Vagina (tissue), 2 donors: ENCODE measurements at regions not wholly inside any gene's neighbourhood (a gene's known extent, or its start where the extent isn't known, plus 50 kb on each side); places are given as distances from the start of the nearest gene placed in this dataset.

Source experiments
- DNase-seq, 2 donors: peaks; one replicate each; pipeline ENCODE4 v3.0.0-alpha.2; 2017; ENCODE audit errors: extremely low spot score in 2 of 2
- H3K27ac ChIP-seq: fragments of 200-600 bp; sonication (generic); one replicate; pipeline ENCODE4 v1.5.1; 2019
- H3K27me3 ChIP-seq: fragments of 200-600 bp; sonication (generic); one replicate; pipeline ENCODE4 v1.5.1; 2019
- H3K36me3 ChIP-seq, 2 donors: fragments of 200-600 bp; sonication (generic); one replicate each; pipeline ENCODE4 v1.5.1; 2017 to 2019
- H3K4me1 ChIP-seq: fragments of 200-600 bp; sonication (generic); one replicate; pipeline ENCODE4 v1.5.1; 2019
- H3K4me3 ChIP-seq, 2 donors: fragments of 200-600 bp; sonication (generic); 1 replicate in 1 of 2; 2 replicates in 1 of 2; pipeline ENCODE4 v1.5.1; 2016 to 2019
- H3K9me3 ChIP-seq: fragments of 200-600 bp; sonication (generic); one replicate; pipeline ENCODE4 v1.5.1; 2019
- CTCF ChIP-seq, 3 experiments: fragments of 450-650 bp in 2 of 3; fragments of 200-600 bp in 1 of 3; sonication (generic) in 1 of 3; IDR thresholded peaks; one replicate each; pipeline ENCODE4 v1.5.1; 2017 to 2019; ENCODE audit warnings: antibody characterized with exemption in 3 of 3, mild to moderate bottlenecking in 2 of 3, moderate library complexity in 2 of 3
- POLR2A ChIP-seq, 2 donors: fragments of 450-650 bp; IDR thresholded peaks; one replicate each; pipeline ENCODE4 v1.6.1; 2017; ENCODE audit warnings: antibody characterized with exemption in 2 of 2, mild to moderate bottlenecking in 2 of 2, moderate library complexity in 2 of 2
- POLR2AphosphoS5 ChIP-seq, 2 donors: sonication (generic); formaldehyde crosslinking; IDR thresholded peaks; one replicate each; pipeline ENCODE4 v1.9.0; 2017; ENCODE audit warnings: antibody characterized with exemption in 2 of 2, mild to moderate bottlenecking in 2 of 2, low read depth in 1 of 2; ENCODE audit not compliant: insufficient read depth in 1 of 2
- intact Hi-C: fragments of 100-400 bp; cut with DNase I; formaldehyde crosslinking; loops from one replicate; pipeline ENCODE4 v1.15.1; 2023

GRCh38 chr13:78750735-78751134 lies 91.8 kb upstream of the OBI1 start:
- Histone ChIP-seq H3K4me1 (no peaks in the 10 kb centered on the region), H3K36me3 (no peaks in the 10 kb centered on the region), H3K9me3 (no peaks in the 10 kb centered on the region), H3K27me3 (no peaks in the 10 kb centered on the region), H3K27ac (no peak overlapping the region), H3K4me3 (no peak overlapping the region)
- intact Hi-C loops, result no loop called here
- TF ChIP-seq POLR2AphosphoS5 (IDR thresholded peaks at IDR 0.05; ENCODE audit: insufficient read depth in 1 of 2, low read depth in 1 of 2), result no peak
- no peak for TF ChIP-seq POLR2A (IDR thresholded peaks at IDR 0.05)
- no peak for TF ChIP-seq CTCF (IDR thresholded peaks at IDR 0.05)
- no peak for DNase-seq

- intact Hi-C loops, result no loop called here
- Histone ChIP-seq H3K9me3 (no peaks in the 10 kb centered on the region), H3K27ac (no peak overlapping the region), H3K36me3 (no peaks in the 10 kb centered on the region), H3K4me3 (no peak overlapping the region), H3K27me3 (no peaks in the 10 kb centered on the region), H3K4me1 (no peaks in the 10 kb centered on the region)
- DNase-seq, result no peak
- no peak for TF ChIP-seq POLR2AphosphoS5 (IDR thresholded peaks at IDR 0.05; ENCODE audit: insufficient read depth in 1 of 2, low read depth in 1 of 2)
- TF ChIP-seq POLR2A (IDR thresholded peaks at IDR 0.05), result no peak
- no peak for TF ChIP-seq CTCF (IDR thresholded peaks at IDR 0.05)
Measured at GRCh38 chr13:78743973-78744372, 85.0 kb upstream of the OBI1 start.

GRCh38 chr13:78742659-78743058 lies 83.7 kb upstream of the OBI1 start:
- no peaks in the 10 kb centered on the region for H3K27me3 ChIP-seq
- intact Hi-C loops, result no loop called here
- H3K4me1 ChIP-seq, result no peaks in the 10 kb centered on the region
- no peak overlapping the region for H3K27ac ChIP-seq
- H3K4me3 ChIP-seq, result no peak overlapping the region
- TF ChIP-seq POLR2A (IDR thresholded peaks at IDR 0.05), result no peak
- TF ChIP-seq CTCF (IDR thresholded peaks at IDR 0.05), result no peak
- TF ChIP-seq POLR2AphosphoS5 (IDR thresholded peaks at IDR 0.05; ENCODE audit: insufficient read depth in 1 of 2, low read depth in 1 of 2), result no peak
- H3K36me3 ChIP-seq, result no peaks in the 10 kb centered on the region
- H3K9me3 ChIP-seq, result no peaks in the 10 kb centered on the region
- no peak for DNase-seq

GRCh38 chr13:78736142-78736541 lies 77.2 kb upstream of the OBI1 start:
- Histone ChIP-seq H3K9me3 (no peaks in the 10 kb centered on the region), H3K4me3 (no peak overlapping the region)
- no peak for DNase-seq

More at GRCh38 chr13:78736142-78736541, 77.2 kb upstream of the OBI1 start:
- intact Hi-C loops, result no loop called here
- no peak overlapping the region for H3K27ac ChIP-seq
- TF ChIP-seq POLR2A (IDR thresholded peaks at IDR 0.05), result no peak
- TF ChIP-seq CTCF (IDR thresholded peaks at IDR 0.05), result no peak
- no peak for TF ChIP-seq POLR2AphosphoS5 (IDR thresholded peaks at IDR 0.05; ENCODE audit: insufficient read depth in 1 of 2, low read depth in 1 of 2)
- H3K27me3 ChIP-seq, result no peaks in the 10 kb centered on the region
- no peaks in the 10 kb centered on the region for H3K36me3 ChIP-seq
- H3K4me1 ChIP-seq, result no peaks in the 10 kb centered on the region
